WI38 (cell line): ENCODE measurements at regions not wholly inside any gene's neighbourhood (a gene's known extent, or its start where the extent isn't known, plus 50 kb on each side); places are given as distances from the start of the nearest gene placed in this dataset.

Experiments
- H3K4me3 ChIP-seq: 2 replicates; pipeline ENCODE4 v1.5.1; 2011; ENCODE audit warnings: low read depth, mild to moderate bottlenecking, control low read depth, low read length
- TF ChIP-seq, protein P1 (sequence below): IDR thresholded peaks from 2 replicates; pipeline ENCODE4 v1.5.1; 2012; ENCODE audit warnings: low read depth, mild to moderate bottlenecking, control low read depth, low read length

DNA sequence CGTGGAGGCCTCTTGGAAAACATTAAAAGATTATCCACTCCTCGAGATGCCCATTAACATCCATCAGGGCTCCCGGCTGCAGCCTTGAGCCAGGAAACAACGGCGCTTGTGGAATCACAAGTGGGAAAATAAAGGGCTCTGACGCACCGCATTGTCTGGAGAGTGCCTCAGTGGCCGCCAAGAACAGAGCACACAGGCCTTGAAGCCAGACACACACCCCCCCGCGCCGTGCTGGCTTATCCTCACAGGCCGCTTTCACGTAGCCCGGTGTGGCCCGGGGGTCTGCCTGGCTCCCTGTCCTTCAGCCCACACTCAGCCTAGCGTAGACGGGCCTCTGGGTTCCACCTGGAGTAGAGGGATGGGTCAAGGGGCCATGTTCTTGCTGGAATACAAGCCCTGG is 1020.5 kb downstream of the BRD1 start:
- TF ChIP-seq, protein P1, sequence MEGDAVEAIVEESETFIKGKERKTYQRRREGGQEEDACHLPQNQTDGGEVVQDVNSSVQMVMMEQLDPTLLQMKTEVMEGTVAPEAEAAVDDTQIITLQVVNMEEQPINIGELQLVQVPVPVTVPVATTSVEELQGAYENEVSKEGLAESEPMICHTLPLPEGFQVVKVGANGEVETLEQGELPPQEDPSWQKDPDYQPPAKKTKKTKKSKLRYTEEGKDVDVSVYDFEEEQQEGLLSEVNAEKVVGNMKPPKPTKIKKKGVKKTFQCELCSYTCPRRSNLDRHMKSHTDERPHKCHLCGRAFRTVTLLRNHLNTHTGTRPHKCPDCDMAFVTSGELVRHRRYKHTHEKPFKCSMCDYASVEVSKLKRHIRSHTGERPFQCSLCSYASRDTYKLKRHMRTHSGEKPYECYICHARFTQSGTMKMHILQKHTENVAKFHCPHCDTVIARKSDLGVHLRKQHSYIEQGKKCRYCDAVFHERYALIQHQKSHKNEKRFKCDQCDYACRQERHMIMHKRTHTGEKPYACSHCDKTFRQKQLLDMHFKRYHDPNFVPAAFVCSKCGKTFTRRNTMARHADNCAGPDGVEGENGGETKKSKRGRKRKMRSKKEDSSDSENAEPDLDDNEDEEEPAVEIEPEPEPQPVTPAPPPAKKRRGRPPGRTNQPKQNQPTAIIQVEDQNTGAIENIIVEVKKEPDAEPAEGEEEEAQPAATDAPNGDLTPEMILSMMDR, result no peak
- no peak overlapping the region for H3K4me3 ChIP-seq

DNA sequence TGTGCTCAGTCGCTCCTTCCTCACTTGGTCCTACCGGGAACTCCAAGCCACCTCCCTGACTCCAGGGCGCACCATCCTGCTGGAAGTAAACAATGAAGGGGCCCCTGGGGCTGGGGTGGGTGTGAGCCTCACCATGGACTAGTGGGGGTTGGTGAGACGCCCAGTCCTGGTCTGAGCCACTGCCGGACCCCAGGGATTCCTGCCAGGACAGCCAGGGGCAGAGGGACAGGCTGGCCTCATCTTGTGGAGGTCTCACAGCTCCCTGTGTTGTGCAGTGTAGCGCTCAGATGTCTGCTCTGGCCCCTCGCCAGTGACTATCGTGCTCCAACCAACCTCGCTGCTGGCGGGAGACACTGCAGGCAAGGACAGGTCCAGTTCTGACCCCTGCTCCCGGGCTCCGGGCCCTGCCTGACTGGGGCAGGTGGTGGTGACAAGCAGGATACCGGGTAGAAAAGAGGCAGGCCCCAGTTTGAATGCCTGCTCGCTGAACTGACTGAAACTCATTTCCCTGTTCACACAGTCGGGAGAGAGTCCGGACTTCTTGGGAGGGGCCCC is 1021.4 kb downstream of the BRD1 start:
- H3K4me3 ChIP-seq, result no peak overlapping the region
- TF ChIP-seq, protein P1, result no peak

DNA sequence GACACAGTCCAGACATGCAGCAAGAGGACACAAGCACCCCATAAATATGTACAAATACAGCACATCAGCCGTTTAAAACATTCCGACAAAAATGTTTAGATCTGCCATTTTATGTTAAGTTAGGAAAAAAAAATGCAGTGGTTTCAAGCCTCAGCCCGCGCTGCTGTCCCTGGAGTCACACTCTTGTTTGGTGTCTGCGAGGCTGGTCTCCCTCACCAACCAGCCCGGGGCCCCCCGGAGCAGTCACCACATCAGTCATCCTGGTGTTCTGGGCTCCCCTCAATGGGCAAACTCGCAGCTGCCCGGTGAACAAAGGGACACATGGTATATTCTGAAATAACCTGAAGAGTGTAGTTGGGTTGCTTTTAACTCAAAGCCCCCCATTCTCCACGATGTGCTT is 1022.2 kb downstream of the BRD1 start:
- TF ChIP-seq, protein P1, result no peak
- H3K4me3 ChIP-seq, result no peak overlapping the region

DNA sequence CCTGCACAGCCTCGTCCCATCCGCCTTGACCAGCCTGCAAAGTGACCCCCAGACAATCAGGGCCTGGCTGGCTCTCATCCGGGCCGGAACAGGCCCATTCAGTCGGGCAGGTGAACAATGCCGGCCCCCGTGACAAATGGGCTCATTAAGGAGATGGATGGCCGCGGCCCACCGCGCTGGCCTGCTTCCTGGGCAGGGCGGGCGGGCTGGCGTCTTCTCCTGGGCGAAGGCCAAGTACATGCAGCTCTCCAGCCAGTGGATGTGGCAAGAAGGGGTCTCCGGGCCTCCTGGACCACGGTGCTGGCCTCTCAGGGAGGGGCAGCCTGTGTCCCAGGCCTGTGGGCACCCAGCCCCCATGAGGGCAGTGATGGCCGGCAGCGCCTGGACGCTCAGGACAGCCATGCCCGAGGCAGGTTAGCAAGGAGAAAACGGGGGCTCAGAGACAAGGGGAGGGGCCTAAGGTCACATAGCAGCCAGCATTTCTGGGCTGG is 1022.8 kb downstream of the BRD1 start:
- TF ChIP-seq, protein P1, result no peak
- H3K4me3 ChIP-seq, result no peak overlapping the region

DNA sequence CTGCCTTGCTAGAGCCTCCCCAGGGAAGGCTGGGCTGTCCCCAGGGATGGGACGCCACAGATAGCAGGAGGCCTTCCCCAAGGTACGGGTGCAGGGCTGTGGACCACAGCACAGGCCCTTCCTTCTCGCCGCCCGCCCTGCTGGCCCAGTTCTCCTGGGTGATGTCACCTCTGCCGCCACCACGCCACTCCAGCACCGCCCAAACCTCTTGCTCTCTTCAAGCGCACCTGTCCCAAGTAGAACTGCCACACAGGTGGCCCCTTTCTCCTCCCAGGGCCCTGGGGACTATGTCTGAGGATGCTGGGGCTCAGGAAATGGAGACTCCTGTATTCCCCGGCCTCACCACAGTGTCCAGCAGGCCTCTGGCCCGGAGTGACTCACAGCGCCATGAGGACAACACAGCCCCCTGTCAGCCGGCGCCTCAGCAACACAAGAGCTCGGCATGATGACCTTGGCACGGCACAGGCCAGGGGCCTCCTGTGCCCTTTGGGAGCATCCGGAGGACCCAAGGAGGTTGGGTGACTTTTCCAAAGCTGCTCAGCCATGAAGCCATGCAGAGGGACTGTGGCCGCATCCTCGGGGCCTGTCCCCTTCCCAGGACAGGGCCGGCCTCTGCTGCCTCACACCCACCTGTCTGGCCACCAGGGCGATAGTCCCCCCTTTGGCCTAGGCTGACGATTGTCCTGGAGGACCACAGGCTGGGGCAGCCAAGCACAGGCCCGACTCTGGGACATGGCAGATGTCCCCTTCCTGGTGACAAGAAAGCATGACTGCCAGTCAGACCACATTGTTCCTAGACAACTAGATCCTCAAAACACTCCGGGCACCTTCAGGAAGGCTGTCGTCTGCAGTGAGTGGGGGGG is 1023.5 kb downstream of the BRD1 start:
- no peak overlapping the region for H3K4me3 ChIP-seq
- TF ChIP-seq, protein P1, result no peak

DNA sequence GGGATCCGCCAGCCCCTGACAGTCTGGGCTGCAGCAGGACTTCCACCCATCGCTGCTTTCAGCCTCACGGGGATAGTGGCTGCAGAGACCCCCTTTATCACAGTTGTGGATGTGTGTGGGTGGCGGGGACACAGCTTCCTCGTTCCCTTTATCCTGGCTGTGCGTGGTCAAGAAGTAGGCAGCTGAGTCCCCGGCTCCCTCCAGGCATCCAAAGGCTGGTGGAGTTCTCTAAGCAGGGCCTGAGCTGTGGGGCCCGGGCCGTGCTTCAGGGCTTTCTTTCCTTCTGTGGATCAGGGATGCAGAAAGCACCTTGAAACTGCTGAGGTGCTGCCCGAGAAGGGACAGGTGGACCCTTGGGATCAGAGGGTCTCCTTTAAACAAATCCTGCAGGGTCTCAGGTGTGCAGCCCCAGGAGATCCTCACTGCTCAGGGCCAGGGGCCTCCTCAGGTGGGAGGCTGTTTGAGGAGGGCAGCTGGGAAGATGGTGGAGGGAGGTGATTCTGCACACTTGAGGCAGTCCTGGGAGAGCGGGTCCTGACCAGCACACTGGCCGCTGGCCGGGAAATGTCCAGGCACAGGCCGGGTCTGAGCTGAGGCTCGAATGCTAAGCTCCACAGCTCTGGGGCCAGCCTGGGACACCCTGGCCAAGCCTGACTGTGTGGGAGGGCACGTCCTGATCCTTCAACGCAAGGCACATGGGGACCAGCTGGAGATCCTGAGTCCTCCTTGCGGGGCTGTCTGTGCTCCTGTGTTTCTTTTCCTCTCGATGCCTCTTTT is 1024.3 kb downstream of the BRD1 start:
- TF ChIP-seq, protein P1, result no peak

More for the DNA sequence above, 1024.3 kb downstream of the BRD1 start:
- H3K4me3 ChIP-seq, result no peak overlapping the region
